ENCODE measurements at regions not wholly inside any gene's neighbourhood (a gene's known extent, or its start where the extent isn't known, plus 50 kb on each side); places are given as distances from the start of the nearest gene placed in this dataset.

- no peak for DNase-seq
Observed at GRCh38 chr4:111187108-111187507, 564.2 kb upstream of the PITX2 start.

- no peak for DNase-seq
Observed at GRCh38 chr4:111198446-111198845, 575.6 kb upstream of the PITX2 start.

- no peak for DNase-seq
Observed at GRCh38 chr4:111204797-111205196, 581.9 kb upstream of the PITX2 start.

GRCh38 chr4:111208970-111209369, 586.1 kb upstream of the PITX2 start:
- DNase-seq = no peak

GRCh38 chr4:111209706-111210105, 586.8 kb upstream of the PITX2 start:
- no peak for DNase-seq

GRCh38 chr4:111210595-111210994, 587.7 kb upstream of the PITX2 start:
- DNase-seq = no peak

GRCh38 chr4:111213531-111213930, 590.7 kb upstream of the PITX2 start:
- DNase-seq = no peak

GRCh38 chr4:111214371-111214770, 591.5 kb upstream of the PITX2 start:
- no peak for DNase-seq

- DNase-seq = no peak
Observed at GRCh38 chr4:111215755-111216154, 592.9 kb upstream of the PITX2 start.

GRCh38 chr4:111216791-111217190, 593.9 kb upstream of the PITX2 start:
- no peak for DNase-seq

- no peak for DNase-seq
Observed at GRCh38 chr4:111221371-111221770, 598.5 kb upstream of the PITX2 start.

GRCh38 chr4:111228396-111228795, 605.5 kb upstream of the PITX2 start:
- DNase-seq = no peak

- no peak for DNase-seq
Observed at GRCh38 chr4:111228874-111229273, 606.0 kb upstream of the PITX2 start.

- no peak for DNase-seq
Observed at GRCh38 chr4:111230265-111230664, 607.4 kb upstream of the PITX2 start.

- DNase-seq = no peak
Observed at GRCh38 chr4:111231281-111231680, 608.4 kb upstream of the PITX2 start.

GRCh38 chr4:111234939-111235338, 612.1 kb upstream of the PITX2 start:
- DNase-seq = no peak

- no peak for DNase-seq
Observed at GRCh38 chr4:111263836-111264235, 641.0 kb upstream of the PITX2 start.

- no peak for DNase-seq
Observed at GRCh38 chr4:111266937-111267336, 644.1 kb upstream of the PITX2 start.

- DNase-seq = no peak
Observed at GRCh38 chr4:111267786-111268185, 644.9 kb upstream of the PITX2 start.

- no peak for DNase-seq
Observed at GRCh38 chr4:111268769-111269414, 646.0 kb upstream of the PITX2 start.

- DNase-seq = no peak
Observed at GRCh38 chr4:111269439-111269838, 646.6 kb upstream of the PITX2 start.

- no peak for DNase-seq
Observed at GRCh38 chr4:111274060-111274459, 651.2 kb upstream of the PITX2 start.

- DNase-seq = no peak
Observed at GRCh38 chr4:111274486-111274885, 651.6 kb upstream of the PITX2 start.

- DNase-seq = no peak
Observed at GRCh38 chr4:111281219-111281618, 658.3 kb upstream of the PITX2 start.

GRCh38 chr4:111282035-111282434, 659.2 kb upstream of the PITX2 start:
- no peak for DNase-seq

Data from Kasumi-1 (cell line).